ENCODE measurements at regions not wholly inside any gene's neighbourhood (a gene's known extent, or its start where the extent isn't known, plus 50 kb on each side); places are given as distances from the start of the nearest gene placed in this dataset.

DNA sequence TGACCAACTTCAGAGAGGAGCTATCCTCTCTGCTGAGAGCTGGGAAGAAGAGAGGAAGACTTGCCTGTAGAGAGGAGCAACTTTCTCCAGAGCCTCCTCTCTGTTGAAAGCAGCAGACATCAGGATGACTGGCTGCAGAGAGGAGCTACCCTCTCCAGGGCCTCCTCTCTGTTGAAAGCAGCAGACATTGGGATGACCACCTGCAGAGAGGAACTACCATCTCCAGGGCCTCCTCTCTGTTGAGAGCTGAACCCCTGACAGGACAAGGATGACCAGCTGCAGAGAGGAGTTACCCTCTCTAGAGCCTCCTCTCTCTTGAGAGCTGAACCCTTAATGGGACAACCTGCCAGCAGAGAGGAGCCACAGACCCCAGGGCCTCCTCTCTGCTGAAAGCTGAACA, 83.0 kb upstream of the GJB5 start:
- DNase-seq, result no peak

DNA sequence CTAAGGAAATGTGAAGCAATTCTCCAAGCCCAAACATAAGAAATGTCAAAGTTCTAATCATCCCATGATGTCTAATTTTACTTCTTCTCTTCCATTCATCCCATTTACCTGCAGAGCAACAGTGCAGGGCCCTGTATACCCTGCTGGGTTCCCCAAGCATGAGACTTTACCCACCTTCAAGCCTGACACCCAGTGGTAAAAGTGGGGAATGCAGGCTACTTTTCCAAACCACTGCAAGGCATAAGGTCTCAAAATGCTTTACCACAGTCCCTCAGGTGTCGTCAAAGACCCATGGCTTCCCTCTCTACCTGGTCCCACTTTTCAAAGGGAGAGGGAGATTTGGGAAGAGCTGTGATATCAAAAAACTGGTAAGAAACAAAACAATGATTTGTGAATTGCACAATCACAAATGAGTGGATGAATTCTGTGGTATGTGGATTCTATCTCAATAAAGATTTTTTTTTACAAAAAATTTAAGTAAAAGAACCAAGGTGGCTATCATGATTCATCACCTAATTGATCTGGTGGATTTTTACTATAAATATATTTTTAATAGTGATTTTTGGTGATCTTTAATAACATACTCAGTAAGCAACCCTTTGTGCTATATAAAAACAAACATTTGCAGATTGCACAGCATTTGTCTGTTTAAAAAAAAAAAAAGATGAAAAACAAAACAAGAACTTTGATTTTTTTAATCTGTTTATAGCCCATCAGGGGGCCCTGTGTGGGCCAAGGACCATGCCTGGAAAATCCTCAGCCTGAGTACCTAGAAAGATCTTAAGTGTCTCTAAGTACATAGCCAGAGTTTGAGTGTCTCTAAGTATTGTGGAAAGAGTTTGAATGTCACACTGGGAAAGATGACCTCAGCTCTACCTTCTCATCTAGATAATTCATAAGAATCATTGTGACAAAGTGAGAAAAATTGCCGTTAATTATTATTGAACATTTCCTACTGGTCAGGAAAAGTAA, 73.1 kb upstream of the GJB5 start:
- DNase-seq, result peak in 1 of 6 experiments; percentile 2

DNA sequence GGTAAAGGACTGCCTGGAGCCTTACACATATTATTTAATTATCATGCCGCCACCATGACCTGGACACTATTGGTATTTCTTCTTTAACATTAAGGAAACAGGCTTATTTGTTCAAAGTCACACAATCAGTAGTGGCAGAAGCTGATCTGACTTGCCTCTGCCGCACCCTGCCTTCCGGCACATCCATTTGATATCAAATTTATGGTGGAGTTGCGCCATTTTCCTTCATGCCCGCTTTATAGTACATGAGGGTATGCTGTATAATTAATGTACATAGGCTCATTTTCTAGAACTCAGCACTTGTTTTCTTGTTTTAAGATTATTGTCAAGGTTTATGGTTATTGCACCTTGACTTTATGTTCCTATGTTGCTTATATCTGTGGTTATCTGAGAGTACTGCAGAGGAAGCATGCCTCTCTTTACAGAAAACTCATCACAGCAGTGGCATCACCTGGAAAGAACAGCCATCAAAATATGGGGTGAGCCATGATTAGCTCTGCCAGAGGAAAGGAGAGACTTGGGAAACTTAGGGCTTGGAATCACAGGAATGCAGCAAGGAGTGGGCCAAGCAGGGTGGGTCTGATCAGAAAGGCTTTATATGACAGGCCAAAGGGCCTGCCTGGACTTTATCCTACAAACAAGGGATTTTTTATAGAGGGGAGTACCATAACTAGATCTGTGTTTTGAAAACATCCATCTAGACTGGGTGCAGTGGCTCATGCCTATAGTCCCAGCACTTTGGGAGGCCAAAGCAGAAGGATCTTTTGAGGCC, 72.2 kb upstream of the GJB5 start:
- no peak for DNase-seq

DNA sequence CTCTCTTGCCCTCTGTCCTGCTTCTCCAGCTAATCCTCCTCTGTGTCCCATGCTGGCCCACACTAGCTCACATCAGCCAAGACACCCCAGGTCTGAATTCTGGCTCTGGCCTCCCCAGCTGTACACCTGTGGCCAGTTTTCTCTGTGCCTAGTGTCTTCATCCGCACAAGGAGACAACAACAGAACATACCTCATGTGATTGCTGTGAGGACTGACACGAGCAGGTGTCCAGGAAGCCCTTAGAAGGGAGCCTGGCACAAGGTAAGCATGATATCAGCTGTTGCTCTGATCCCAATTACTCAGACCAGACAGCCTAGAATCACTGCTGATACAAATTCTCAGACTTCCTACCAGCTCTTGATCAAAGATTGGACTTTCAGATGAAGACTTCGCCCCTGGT, 71.2 kb upstream of the GJB5 start:
- no peak for DNase-seq

DNA sequence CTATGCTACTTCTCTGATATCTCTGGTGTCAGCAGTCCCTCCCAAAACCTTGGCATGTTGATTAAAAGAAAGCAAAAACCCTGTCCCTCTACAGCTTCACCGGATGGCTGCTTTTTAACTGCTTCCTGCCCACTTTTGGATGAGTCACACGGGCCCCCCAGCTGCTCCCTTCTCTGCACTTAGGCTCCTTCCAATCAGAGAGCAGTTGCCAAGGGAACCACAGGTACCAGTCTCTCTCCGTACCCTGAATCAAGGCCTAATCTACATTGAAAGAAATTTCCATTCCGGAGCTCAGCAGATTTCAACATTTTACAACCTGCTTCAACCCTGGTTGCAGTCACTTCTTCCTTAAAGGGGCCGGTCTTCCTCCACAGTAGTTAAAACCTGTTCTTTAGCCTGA, 70.6 kb upstream of the GJB5 start:
- no peak for DNase-seq

DNA sequence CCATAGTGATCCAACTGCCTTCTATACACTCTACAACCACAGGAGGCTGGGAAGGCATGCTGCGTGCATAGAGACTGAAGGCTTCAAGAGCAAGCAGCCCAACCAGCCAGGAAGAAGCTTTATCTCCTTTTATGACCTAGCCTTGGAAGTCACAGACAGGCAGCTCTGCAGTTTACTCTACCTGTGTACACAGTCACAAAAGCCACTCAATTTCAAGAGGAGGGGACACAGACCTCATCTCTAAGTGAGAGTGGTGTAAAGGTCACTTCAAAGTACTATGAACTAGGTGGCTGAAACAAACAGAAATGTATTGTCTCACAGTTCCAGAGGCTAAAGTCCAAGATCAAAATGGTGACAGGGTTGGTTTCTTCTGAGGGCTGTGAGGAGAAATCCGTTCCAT, 69.6 kb upstream of the GJB5 start:
- no peak for DNase-seq

DNA sequence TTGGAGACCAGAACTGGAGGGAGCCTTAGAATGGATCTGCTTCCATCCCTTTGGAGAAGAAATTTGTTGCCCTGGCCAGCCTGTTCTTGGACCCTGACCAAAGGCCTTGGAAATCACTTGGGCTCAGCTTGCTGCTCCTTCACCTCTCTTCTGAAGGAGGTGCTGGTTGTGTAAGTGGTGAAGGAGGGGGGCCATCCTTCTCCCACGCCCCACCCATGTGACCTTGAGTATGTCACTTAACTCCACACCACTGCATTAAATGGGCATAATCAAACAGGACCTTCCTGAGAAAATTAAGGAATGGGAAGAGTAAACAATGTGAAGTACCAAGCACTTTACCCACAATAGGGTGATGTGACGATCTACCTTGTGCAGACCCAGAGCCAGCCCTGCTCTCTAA, 68.3 kb upstream of the GJB5 start:
- DNase-seq, result no peak

DNA sequence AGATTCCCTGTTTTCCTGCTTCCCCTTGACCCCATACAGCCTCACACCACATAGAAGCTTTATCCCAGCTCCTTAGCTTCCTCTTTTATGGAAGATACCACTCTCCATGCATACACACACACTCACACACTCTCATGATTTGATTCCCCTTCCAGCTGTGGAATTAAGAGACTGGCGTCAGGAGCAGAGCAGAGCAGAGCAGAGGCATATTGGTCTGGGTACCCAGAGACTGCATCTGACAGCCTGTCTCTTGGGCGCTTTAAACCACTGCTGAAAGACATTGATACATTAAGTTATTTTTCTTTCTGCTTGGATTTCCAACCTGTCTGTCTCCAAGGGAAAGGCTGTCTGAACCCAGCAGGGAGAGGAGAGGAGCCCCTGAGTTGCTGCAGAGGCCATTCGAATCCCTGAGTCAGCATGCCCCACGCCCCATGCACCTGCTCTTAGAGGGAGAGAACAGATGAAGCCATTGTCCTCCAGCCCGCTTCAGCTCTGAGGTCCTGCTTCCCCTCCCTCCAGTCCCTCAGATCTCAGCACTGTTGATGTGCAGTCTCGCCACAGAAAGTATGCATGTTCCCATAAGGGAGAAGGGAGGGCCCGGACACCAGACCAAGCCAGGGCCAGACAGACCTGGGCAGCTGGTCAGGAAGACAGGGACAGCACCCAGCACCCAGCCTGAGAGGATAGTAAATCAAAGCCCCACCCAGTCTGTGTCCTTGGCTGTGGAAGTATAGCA, 66.7 kb upstream of the GJB5 start:
- no peak for DNase-seq

DNA sequence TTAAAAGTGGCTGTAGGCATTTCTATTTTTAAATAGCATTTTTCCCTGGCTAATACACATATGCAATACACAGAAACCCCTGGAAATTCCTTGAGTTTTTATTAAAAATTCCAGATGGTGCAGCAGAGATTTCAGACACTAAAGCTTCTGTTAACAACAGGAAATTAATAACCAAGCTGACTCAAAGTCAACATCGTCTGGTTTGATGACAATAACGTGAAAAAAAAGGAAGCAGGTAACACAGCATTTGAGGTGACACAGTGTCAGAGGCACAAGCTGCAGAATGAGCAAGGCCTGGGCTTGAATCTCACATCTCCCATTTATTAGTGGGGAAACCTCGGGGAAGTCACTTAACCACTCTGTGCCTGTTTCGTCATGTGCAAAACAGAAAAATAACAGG, 64.6 kb upstream of the GJB5 start:
- DNase-seq, result no peak

DNA sequence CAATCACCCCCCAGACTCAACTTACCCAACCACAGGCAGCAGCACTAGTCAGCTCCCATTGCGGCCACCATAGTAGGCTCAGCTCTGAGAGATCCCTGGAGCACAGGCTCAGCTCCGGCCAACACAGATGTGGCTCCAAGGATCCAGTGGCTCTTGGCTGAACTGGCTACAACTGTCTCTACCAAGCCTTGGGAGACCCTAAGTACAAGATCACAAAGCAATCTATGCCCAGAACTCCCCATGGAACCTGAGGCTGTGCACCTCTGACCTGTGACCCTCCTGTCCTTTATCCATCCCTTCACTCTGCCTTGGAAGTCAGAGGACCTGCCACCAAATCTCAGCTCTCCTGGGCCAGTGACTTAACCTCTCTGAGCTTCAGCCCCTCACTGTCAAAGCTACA, 61.8 kb upstream of the GJB5 start:
- DNase-seq, result no peak

DNA sequence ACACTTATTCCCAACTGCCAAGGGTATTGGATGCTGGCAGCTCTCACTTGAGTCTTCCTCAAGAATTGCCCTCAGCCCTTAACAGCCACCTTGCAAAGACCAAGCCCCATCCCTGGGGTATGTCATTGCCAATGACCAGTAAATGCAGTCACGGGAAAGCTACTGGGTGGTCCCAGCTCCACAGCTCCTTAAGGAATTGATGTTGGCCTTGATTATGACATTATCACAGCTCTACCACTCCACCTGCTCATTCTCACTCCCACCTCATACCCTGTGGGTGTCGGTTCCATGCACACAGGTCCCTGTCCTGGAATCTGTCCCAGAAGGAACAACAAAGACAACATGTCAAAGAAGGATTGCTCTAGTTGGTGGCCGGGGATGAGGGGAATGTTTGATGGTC, 60.5 kb upstream of the GJB5 start:
- DNase-seq, result no peak

DNA sequence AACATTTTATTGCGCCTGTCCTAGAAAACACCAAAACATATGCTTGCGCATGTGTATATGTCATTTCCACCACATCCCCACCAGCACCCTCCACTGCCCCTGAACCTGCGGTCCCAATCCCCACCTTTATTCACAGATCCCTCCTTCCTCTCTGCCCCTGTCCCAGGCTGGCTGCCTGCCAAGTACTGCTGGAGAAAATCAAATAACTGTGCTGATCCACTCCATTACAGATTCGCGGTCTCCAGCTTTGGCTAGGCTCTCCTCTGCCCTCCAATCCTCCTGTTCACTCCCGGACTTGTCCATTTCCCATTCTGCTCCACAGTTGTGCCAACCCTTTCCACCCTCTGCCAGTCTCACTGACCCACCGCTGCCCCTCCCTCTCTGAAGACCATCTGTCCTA, 59.3 kb upstream of the GJB5 start:
- no peak for DNase-seq

DNA sequence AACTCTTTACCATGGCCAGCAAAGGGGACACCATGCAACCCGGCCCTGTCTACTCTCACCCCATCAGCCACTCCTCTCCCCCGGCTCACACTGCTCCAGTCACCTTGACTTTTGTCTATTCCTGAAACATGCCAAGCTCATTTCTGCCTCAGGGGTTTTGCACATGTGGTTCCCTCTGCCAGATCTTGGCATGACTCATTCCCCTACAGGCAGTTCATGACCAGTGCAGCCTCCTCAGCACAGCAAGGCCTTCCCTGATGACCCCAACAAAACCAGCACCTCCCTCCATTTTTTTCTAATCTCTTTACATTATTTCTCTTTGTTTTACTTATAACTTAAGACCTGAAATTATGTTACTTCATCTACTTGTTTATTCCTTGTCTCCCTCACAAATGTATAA, 58.6 kb upstream of the GJB5 start:
- no peak for DNase-seq

DNA sequence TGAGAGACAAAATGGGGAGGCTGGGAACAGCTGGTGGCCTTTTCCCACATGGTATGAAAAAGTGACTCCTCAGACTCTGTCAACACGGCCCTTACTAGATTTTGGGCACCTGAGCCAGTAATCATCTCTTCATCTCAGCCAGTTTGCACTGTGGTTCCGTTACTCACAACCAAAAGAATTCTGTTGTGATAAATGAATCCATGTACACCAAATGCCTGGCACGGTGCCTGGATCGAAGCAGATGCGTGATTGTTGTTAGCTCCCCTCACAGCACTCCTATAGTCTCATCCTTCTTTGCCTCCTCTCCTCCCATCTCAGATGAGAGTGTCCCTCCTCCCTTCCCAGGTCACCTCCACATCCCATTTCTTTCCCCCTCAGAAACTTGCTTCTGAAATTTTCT, 57.9 kb upstream of the GJB5 start:
- DNase-seq, result no peak

DNA sequence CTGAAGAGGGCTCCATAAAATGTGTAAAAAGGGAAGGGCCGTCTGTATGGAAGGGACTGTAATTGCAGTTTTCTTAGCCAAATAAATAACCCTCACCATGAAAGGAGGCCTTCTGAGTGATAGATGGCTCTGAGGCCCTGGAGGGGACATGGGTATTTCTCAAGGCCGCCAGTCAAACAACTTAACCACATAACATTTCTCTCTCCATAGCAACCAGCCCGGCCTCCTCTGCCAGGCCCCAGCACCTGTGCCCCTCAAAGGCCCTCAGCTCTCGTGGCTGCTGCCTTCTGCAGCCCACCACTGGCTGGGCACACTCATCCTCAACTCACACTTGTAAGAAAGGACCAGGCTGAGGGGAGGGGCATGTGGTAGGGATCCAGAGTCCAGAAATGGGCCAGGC, 57.0 kb upstream of the GJB5 start:
- DNase-seq, result no peak

DNA sequence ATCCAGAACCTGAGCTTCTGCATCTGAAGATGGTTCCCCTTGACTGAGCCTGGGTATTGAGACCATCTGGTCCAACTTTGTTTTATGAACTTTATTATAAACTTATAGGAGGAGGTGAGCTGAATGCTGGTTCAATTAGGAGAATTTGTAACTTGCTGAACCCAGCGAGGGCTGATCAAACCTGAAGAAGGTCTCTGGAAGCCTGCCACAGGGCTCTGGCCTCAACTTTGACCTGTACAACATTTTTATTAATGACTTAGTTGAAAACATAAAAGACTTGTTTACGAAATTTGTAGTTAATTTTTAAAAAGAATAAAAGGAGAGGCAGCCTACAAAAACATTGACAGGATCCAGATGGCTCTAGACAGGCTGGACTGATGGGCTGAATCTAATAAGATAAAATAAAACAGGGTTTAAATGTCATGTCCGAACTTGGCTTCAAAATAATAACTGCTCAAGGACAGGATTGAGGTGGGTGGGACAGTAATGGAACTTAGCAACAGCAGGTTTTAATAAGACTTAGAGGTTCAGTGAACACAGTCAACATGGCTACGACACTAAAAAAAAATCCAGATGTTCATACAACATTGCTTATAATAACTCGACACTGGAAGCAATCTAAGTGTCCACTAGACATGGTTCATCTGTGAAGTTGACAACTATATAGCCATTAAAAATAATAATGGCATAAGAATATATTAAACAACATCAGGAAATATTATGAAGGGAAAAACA, 53.4 kb upstream of the GJB5 start:
- DNase-seq, result no peak
